D721Med (cell line): ENCODE measurements at regions not wholly inside any gene's neighbourhood (a gene's known extent, or its start where the extent isn't known, plus 50 kb on each side); places are given as distances from the start of the nearest gene placed in this dataset.

Experiments
- DNase-seq: peaks from one replicate; pipeline ENCODE4 v3.0.0; 2011; ENCODE audit warnings: low spot score; ENCODE audit not compliant: insufficient read length
- FAIRE-seq: peaks from 2 replicates; lab custom pipeline; 2011; peaks lifted over from hg19 to GRCh38; lab: Jason Lieb, UNC
- CTCF ChIP-seq: IDR thresholded peaks from 2 replicates; pipeline ENCODE4 v1.5.1; 2012; ENCODE audit warnings: mild to moderate bottlenecking, control low read depth; ENCODE audit not compliant: insufficient read depth; ENCODE audit errors: missing control alignments

GRCh38 chr6:140563728-140564127, 1189.3 kb upstream of the CITED2 start:
- FAIRE-seq (peak; percentile 21), DNase-seq (no peak)
- TF ChIP-seq CTCF = no peak

DNA sequence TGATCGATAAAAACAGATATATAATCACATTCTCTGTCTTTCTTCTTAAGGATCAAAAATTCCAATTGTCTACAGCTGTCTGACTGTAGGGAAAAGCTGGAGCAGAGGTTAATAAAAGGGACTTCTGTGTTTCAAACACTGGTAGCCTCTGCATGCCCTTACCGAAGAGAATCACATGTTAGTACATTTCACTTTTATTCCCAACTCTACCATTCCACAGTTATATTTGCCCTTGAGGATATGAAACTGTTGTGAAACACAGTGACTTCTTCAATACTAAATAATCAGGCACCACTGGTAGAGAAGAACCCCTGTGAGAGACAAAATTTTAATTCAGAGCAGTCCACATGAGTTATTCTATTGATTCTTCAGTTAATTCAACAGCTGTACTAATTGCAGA, 1187.3 kb upstream of the CITED2 start:
- DNase-seq (no peak), FAIRE-seq (no peak)
- TF ChIP-seq CTCF = no peak

DNA sequence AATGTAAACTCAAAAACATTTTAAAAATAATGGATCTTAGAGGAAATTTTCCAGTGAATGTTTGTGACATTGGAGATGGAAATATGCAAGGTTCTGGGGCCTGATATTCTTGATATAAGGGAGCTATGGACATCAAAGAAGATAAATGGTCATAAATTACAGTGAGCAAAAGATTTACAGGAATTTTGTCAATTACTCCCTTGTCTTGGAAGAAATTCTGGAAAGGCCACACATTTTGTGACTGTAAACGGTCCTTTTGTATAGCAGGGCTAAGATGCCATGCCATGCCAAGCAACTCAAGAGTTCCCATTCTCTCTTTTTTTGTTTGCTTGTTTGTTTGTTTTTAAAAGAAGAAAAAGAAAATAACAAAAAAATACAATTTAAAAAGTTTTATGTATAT, 1186.2 kb upstream of the CITED2 start:
- FAIRE-seq = no peak
- no peak for TF ChIP-seq CTCF
- no peak for DNase-seq

DNA sequence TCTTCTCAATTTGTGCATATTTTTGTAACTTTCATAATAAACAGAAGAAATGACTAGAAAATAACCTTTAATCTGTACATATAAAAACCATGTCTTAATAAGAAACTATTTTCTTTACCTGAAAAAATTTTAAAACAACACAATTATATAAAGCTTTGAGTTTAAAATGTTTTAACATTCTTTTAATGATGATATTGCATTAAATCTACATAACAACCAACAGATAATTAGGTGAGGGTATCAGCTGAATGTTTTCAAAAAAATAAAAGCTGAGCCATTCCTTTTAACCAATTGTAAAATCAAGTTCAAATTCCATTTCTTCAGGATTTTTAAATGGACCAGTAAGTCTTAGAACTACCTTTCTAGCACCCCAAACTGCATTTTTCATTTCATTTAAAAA, 1185.0 kb upstream of the CITED2 start:
- FAIRE-seq (no peak), DNase-seq (no peak)
- no peak for TF ChIP-seq CTCF

DNA sequence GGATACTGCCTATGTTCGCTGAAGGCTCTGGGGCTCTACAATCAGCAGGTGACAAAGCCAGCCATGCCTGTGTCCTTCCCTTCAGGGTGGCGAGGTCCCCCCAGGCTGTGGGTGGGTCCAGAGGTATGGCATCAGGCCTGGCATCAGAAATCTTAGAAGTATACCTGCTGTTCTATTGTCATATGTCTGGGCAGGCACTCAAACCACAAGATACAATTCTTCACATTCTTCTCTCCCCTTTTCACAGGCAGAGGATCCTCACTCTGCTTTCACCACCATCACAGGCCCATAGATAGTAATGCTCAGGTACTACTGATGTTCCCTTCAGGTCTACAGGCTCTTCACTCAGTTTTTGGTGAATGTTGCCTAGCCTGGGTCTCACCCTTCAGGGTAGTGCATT, 1180.0 kb upstream of the CITED2 start:
- FAIRE-seq (no peak), DNase-seq (no peak)
- TF ChIP-seq CTCF = no peak

DNA sequence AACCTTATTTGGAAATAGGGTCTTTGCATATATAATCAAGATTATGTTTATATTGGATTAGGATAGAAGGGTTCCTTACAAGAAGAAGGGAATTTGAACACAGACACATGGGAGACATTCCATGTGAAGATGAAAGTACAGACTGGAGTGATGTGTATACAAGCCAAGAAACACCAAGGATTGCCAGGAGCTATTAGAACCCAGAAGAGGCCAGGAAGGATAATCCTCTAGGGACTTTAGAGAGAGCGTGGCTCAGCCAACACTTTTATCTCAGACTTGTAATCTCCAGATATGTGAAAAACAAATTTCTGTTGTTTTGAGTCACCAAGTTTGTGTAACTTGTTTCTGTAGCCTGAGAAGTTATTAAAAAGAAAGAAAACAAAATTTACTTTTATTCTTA, 1173.9 kb upstream of the CITED2 start:
- DNase-seq (no peak), FAIRE-seq (no peak)
- no peak for TF ChIP-seq CTCF

- TF ChIP-seq CTCF = no peak
- no peak for FAIRE-seq
- no peak for DNase-seq
These were observed 1172.2 kb upstream of the CITED2 start for GRCh38 chr6:140546640-140547039.
